ENCODE measurements at regions not wholly inside any gene's neighbourhood (a gene's known extent, or its start where the extent isn't known, plus 50 kb on each side); places are given as distances from the start of the nearest gene placed in this dataset.

- H3K4me3 ChIP-seq (ENCODE audit: low read length): no peak overlapping the region
- H3K27me3 ChIP-seq (ENCODE audit: control insufficient read depth, insufficient read depth, low read length): peaks cover 13% of the 10 kb centered on the region
- WGBS (ENCODE audit: insufficient coverage): 62% methylated on average over 1 of the region's 1 CpG
- peaks cover 2% of the 10 kb centered on the region for H3K9me3 ChIP-seq (replicated peaks; ENCODE audit: control insufficient read depth, low read depth, low read length)
- H3K36me3 ChIP-seq (ENCODE audit: control insufficient read depth, insufficient read depth, low read length): no peaks in the 10 kb centered on the region
- no peak for DNase-seq
- no peak overlapping the region for H3K27ac ChIP-seq (ENCODE audit: low read length)
- no peaks in the 10 kb centered on the region for H3K4me1 ChIP-seq (ENCODE audit: control insufficient read depth, insufficient read depth, low read length)
Measured at GRCh38 chr6:1009103-1009502, 302.8 kb upstream of the FOXQ1 start.

- Histone ChIP-seq H3K4me1 (ENCODE audit: control insufficient read depth, insufficient read depth, low read length) (no peaks in the 10 kb centered on the region), H3K36me3 (ENCODE audit: control insufficient read depth, insufficient read depth, low read length) (no peaks in the 10 kb centered on the region), H3K4me3 (ENCODE audit: low read length) (no peak overlapping the region), H3K9me3 (replicated peaks; ENCODE audit: control insufficient read depth, low read depth, low read length) (peaks cover 2% of the 10 kb centered on the region), H3K27me3 (ENCODE audit: control insufficient read depth, insufficient read depth, low read length) (peaks cover 12% of the 10 kb centered on the region), H3K27ac (ENCODE audit: low read length) (no peak overlapping the region)
- 90% methylated on average over 4 of the region's 4 CpGs for WGBS (ENCODE audit: insufficient coverage)
- DNase-seq: no peak
Measured at GRCh38 chr6:1007159-1007558, 304.7 kb upstream of the FOXQ1 start.

GRCh38 chr6:1004885-1005630 is 306.8 kb upstream of the FOXQ1 start:
- Histone ChIP-seq H3K9me3 (replicated peaks; ENCODE audit: control insufficient read depth, low read depth, low read length) (no peaks in the 10 kb centered on the region), H3K27me3 (ENCODE audit: control insufficient read depth, insufficient read depth, low read length) (peaks cover 5% of the 10 kb centered on the region), H3K27ac (ENCODE audit: low read length) (no peak overlapping the region), H3K36me3 (ENCODE audit: control insufficient read depth, insufficient read depth, low read length) (no peaks in the 10 kb centered on the region), H3K4me3 (ENCODE audit: low read length) (no peak overlapping the region), H3K4me1 (ENCODE audit: control insufficient read depth, insufficient read depth, low read length) (no peaks in the 10 kb centered on the region)
- 82% methylated on average over 4 of the region's 11 CpGs for WGBS (ENCODE audit: insufficient coverage)
- DNase-seq: no peak

GRCh38 chr6:1003394-1004160 is 308.3 kb upstream of the FOXQ1 start:
- H3K9me3 ChIP-seq (replicated peaks; ENCODE audit: control insufficient read depth, low read depth, low read length): no peaks in the 10 kb centered on the region
- no peaks in the 10 kb centered on the region for H3K36me3 ChIP-seq (ENCODE audit: control insufficient read depth, insufficient read depth, low read length)
- no peak for DNase-seq
- peaks cover 4% of the 10 kb centered on the region for H3K27me3 ChIP-seq (ENCODE audit: control insufficient read depth, insufficient read depth, low read length)
- H3K4me3 ChIP-seq (ENCODE audit: low read length): no peak overlapping the region
- WGBS (ENCODE audit: insufficient coverage): 96% methylated on average over 37 of the region's 37 CpGs
- no peaks in the 10 kb centered on the region for H3K4me1 ChIP-seq (ENCODE audit: control insufficient read depth, insufficient read depth, low read length)
- no peak overlapping the region for H3K27ac ChIP-seq (ENCODE audit: low read length)

GRCh38 chr6:1002989-1003388 is 308.9 kb upstream of the FOXQ1 start:
- 83% methylated on average over 12 of the region's 12 CpGs for WGBS (ENCODE audit: insufficient coverage)
- Histone ChIP-seq H3K4me3 (ENCODE audit: low read length) (no peak overlapping the region), H3K9me3 (replicated peaks; ENCODE audit: control insufficient read depth, low read depth, low read length) (no peaks in the 10 kb centered on the region), H3K36me3 (ENCODE audit: control insufficient read depth, insufficient read depth, low read length) (no peaks in the 10 kb centered on the region), H3K4me1 (ENCODE audit: control insufficient read depth, insufficient read depth, low read length) (no peaks in the 10 kb centered on the region), H3K27me3 (ENCODE audit: control insufficient read depth, insufficient read depth, low read length) (peaks cover 2% of the 10 kb centered on the region), H3K27ac (ENCODE audit: low read length) (no peak overlapping the region)
- DNase-seq: no peak

GRCh38 chr6:1001655-1002349 is 308.9 kb upstream of the EXOC2 start:
- H3K27ac ChIP-seq (ENCODE audit: low read length): no peak overlapping the region
- WGBS (ENCODE audit: insufficient coverage): 50% methylated on average over 8 of the region's 12 CpGs
- H3K27me3 ChIP-seq (ENCODE audit: control insufficient read depth, insufficient read depth, low read length): peaks cover 5% of the 10 kb centered on the region
- no peaks in the 10 kb centered on the region for H3K36me3 ChIP-seq (ENCODE audit: control insufficient read depth, insufficient read depth, low read length)
- DNase-seq: peak; percentile 42
- H3K4me1 ChIP-seq (ENCODE audit: control insufficient read depth, insufficient read depth, low read length): no peaks in the 10 kb centered on the region
- no peaks in the 10 kb centered on the region for H3K9me3 ChIP-seq (replicated peaks; ENCODE audit: control insufficient read depth, low read depth, low read length)
- no peak overlapping the region for H3K4me3 ChIP-seq (ENCODE audit: low read length)

- 70% methylated on average over 3 of the region's 9 CpGs for WGBS (ENCODE audit: insufficient coverage)
- no peaks in the 10 kb centered on the region for H3K4me1 ChIP-seq (ENCODE audit: control insufficient read depth, insufficient read depth, low read length)
- no peaks in the 10 kb centered on the region for H3K9me3 ChIP-seq (replicated peaks; ENCODE audit: control insufficient read depth, low read depth, low read length)
- H3K4me3 ChIP-seq (ENCODE audit: low read length): no peak overlapping the region
- no peak overlapping the region for H3K27ac ChIP-seq (ENCODE audit: low read length)
- peaks cover 11% of the 10 kb centered on the region for H3K27me3 ChIP-seq (ENCODE audit: control insufficient read depth, insufficient read depth, low read length)
- H3K36me3 ChIP-seq (ENCODE audit: control insufficient read depth, insufficient read depth, low read length): no peaks in the 10 kb centered on the region
- DNase-seq: no peak
Measured at GRCh38 chr6:999552-999951, 306.6 kb upstream of the EXOC2 start.

GRCh38 chr6:998551-998950 is 305.6 kb upstream of the EXOC2 start:
- H3K4me1 ChIP-seq (ENCODE audit: control insufficient read depth, insufficient read depth, low read length): no peaks in the 10 kb centered on the region
- DNase-seq: no peak
- no peaks in the 10 kb centered on the region for H3K9me3 ChIP-seq (replicated peaks; ENCODE audit: control insufficient read depth, low read depth, low read length)
- H3K4me3 ChIP-seq (ENCODE audit: low read length): no peak overlapping the region
- H3K27ac ChIP-seq (ENCODE audit: low read length): no peak overlapping the region
- WGBS (ENCODE audit: insufficient coverage): 89% methylated on average over 10 of the region's 10 CpGs
- peaks cover 11% of the 10 kb centered on the region for H3K27me3 ChIP-seq (ENCODE audit: control insufficient read depth, insufficient read depth, low read length)
- no peaks in the 10 kb centered on the region for H3K36me3 ChIP-seq (ENCODE audit: control insufficient read depth, insufficient read depth, low read length)

- no peak overlapping the region for H3K27ac ChIP-seq (ENCODE audit: low read length)
- no peaks in the 10 kb centered on the region for H3K36me3 ChIP-seq (ENCODE audit: control insufficient read depth, insufficient read depth, low read length)
- 83% methylated on average over 6 of the region's 9 CpGs for WGBS (ENCODE audit: insufficient coverage)
- H3K27me3 ChIP-seq (ENCODE audit: control insufficient read depth, insufficient read depth, low read length): peaks cover 11% of the 10 kb centered on the region
- no peaks in the 10 kb centered on the region for H3K4me1 ChIP-seq (ENCODE audit: control insufficient read depth, insufficient read depth, low read length)
- DNase-seq: no peak
- H3K4me3 ChIP-seq (ENCODE audit: low read length): no peak overlapping the region
- H3K9me3 ChIP-seq (replicated peaks; ENCODE audit: control insufficient read depth, low read depth, low read length): no peaks in the 10 kb centered on the region
Measured at GRCh38 chr6:996271-996852, 303.4 kb upstream of the EXOC2 start.

GRCh38 chr6:991192-991591 is 298.3 kb upstream of the EXOC2 start:
- H3K4me3 ChIP-seq (ENCODE audit: low read length): no peak overlapping the region
- H3K9me3 ChIP-seq (replicated peaks; ENCODE audit: control insufficient read depth, low read depth, low read length): no peaks in the 10 kb centered on the region
- H3K4me1 ChIP-seq (ENCODE audit: control insufficient read depth, insufficient read depth, low read length): no peaks in the 10 kb centered on the region
- peaks cover 4% of the 10 kb centered on the region for H3K27me3 ChIP-seq (ENCODE audit: control insufficient read depth, insufficient read depth, low read length)
- H3K27ac ChIP-seq (ENCODE audit: low read length): no peak overlapping the region
- no peaks in the 10 kb centered on the region for H3K36me3 ChIP-seq (ENCODE audit: control insufficient read depth, insufficient read depth, low read length)
- DNase-seq: no peak
